ENCODE measurements at regions not wholly inside any gene's neighbourhood (a gene's known extent, or its start where the extent isn't known, plus 50 kb on each side); places are given as distances from the start of the nearest gene placed in this dataset.

- no peak for DNase-seq
Measured at GRCh38 chr11:11173316-11174025, 179.6 kb downstream of the CSNK2A3 start.

- DNase-seq = no peak
Measured at GRCh38 chr11:11171854-11172253, 181.2 kb downstream of the CSNK2A3 start.

- no peak for DNase-seq
Measured at GRCh38 chr11:11171285-11171684, 181.8 kb downstream of the CSNK2A3 start.

- no peak for DNase-seq
Measured at GRCh38 chr11:11170352-11171084, 182.5 kb downstream of the CSNK2A3 start.

GRCh38 chr11:11169715-11170351 is 183.2 kb downstream of the CSNK2A3 start:
- no peak for DNase-seq

GRCh38 chr11:11167806-11168205 is 185.2 kb downstream of the CSNK2A3 start:
- no peak for DNase-seq

GRCh38 chr11:11164334-11164690 is 188.7 kb downstream of the CSNK2A3 start:
- DNase-seq = no peak

GRCh38 chr11:11163669-11164333 is 189.2 kb downstream of the CSNK2A3 start:
- no peak for DNase-seq

GRCh38 chr11:11163236-11163635 is 189.8 kb downstream of the CSNK2A3 start:
- DNase-seq = no peak

GRCh38 chr11:11157185-11157584 is 195.9 kb downstream of the CSNK2A3 start:
- DNase-seq = peak; percentile 7

- DNase-seq = no peak
Measured at GRCh38 chr11:11155962-11156815, 196.9 kb downstream of the CSNK2A3 start.

GRCh38 chr11:11152877-11153276 is 200.2 kb downstream of the CSNK2A3 start:
- DNase-seq = no peak

GRCh38 chr11:11149671-11150459 is 203.2 kb downstream of the CSNK2A3 start:
- DNase-seq = no peak

- no peak for DNase-seq
Measured at GRCh38 chr11:11148596-11148995, 204.5 kb downstream of the CSNK2A3 start.

GRCh38 chr11:11148104-11148509 is 204.9 kb downstream of the CSNK2A3 start:
- no peak for DNase-seq

GRCh38 chr11:11146830-11147229 is 206.2 kb downstream of the CSNK2A3 start:
- no peak for DNase-seq

GRCh38 chr11:11143849-11144248 is 209.2 kb downstream of the CSNK2A3 start:
- DNase-seq = no peak

- DNase-seq = no peak
Measured at GRCh38 chr11:11142430-11142829, 210.6 kb downstream of the CSNK2A3 start.

GRCh38 chr11:11141065-11141464 is 212.0 kb downstream of the CSNK2A3 start:
- DNase-seq = no peak

- DNase-seq = no peak
Measured at GRCh38 chr11:11140510-11140909, 212.5 kb downstream of the CSNK2A3 start.

- DNase-seq = no peak
Measured at GRCh38 chr11:11137339-11137738, 215.7 kb downstream of the CSNK2A3 start.

Measured in COR-L47 (cell line).